RWPE2 (cell line): ENCODE measurements at regions not wholly inside any gene's neighbourhood (a gene's known extent, or its start where the extent isn't known, plus 50 kb on each side); places are given as distances from the start of the nearest gene placed in this dataset.

ENCODE experiments used
- ATAC-seq: fragments of 200-7000 bp; cut with Tn5 transposase; 3 replicates; pipeline ENCODE4 v1.9.1; 2021; ENCODE audit warnings: low read depth
- DNase-seq: peaks from one replicate; pipeline ENCODE4 v3.0.0-alpha.2; 2020; ENCODE audit warnings: low spot score
- H3K27ac ChIP-seq: fragments of 450-650 bp; 2 replicates; pipeline ENCODE4 v1.5.1; 2017; ENCODE audit warnings: mild to moderate bottlenecking; ENCODE audit not compliant: poor library complexity, severe bottlenecking
- H3K27me3 ChIP-seq: fragments of 250-450 bp; sonication (Bioruptor Pico); 2 replicates; pipeline ENCODE4 v1.5.1; 2021; ENCODE audit warnings: mild to moderate bottlenecking, moderate library complexity; ENCODE audit not compliant: insufficient read depth, poor library complexity, severe bottlenecking
- H3K36me3 ChIP-seq: fragments of 250-450 bp; sonication (Bioruptor Pico); 2 replicates; pipeline ENCODE4 v1.5.1; 2020; ENCODE audit warnings: low read depth, mild to moderate bottlenecking, moderate library complexity
- H3K4me1 ChIP-seq: fragments of 250-450 bp; sonication (Bioruptor Pico); 2 replicates; pipeline ENCODE4 v1.5.1; 2021; ENCODE audit warnings: mild to moderate bottlenecking, moderate library complexity; ENCODE audit not compliant: insufficient read depth, poor library complexity, severe bottlenecking
- H3K4me3 ChIP-seq: fragments of 250-450 bp; sonication (Bioruptor Pico); 2 replicates; pipeline ENCODE4 v1.5.1; 2021; ENCODE audit warnings: mild to moderate bottlenecking, moderate library complexity; ENCODE audit not compliant: severe bottlenecking
- H3K9me3 ChIP-seq: fragments of 250-450 bp; sonication (Bioruptor Pico); 2 replicates; pipeline ENCODE4 v1.5.1; 2021; ENCODE audit warnings: mild to moderate bottlenecking, moderate library complexity; ENCODE audit not compliant: severe bottlenecking
- CTCF ChIP-seq: fragments of 450-650 bp; IDR thresholded peaks from one replicate; pipeline ENCODE4 v1.5.1; 2017; ENCODE audit warnings: mild to moderate bottlenecking, moderate library complexity; ENCODE audit not compliant: poor library complexity, severe bottlenecking

GRCh38 chr1:117678246-117678977 lies 72.6 kb downstream of the TENT5C start:
- no peaks in the 10 kb centered on the region for H3K36me3 ChIP-seq
- H3K9me3 ChIP-seq: no peaks in the 10 kb centered on the region
- TF ChIP-seq CTCF: no peak
- DNase-seq (no peak), ATAC-seq (no peak)
- no peaks in the 10 kb centered on the region for H3K27me3 ChIP-seq
- no peak overlapping the region for H3K4me3 ChIP-seq
- H3K4me1 ChIP-seq: no peaks in the 10 kb centered on the region
- no peak overlapping the region for H3K27ac ChIP-seq

DNA sequence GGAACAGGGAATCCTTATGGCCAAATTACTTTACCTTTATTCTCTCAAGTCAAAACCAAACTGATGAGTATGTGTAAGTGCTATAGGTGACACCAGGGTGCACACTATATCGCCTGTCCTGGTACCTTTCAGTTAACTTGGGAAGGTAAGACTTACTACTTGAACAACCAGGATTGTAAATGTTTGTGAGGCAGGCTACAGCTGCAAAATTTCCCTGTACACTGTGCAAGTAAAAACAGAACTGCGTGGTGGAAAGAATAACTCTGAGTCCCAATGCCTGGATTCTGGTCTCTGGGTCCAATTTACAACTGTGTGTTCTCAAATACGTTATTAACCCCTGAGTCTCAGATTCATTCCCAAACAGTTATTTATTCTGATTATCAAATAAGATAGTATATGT lies 73.5 kb downstream of the TENT5C start:
- DNase-seq (no peak), ATAC-seq (no peak)
- H3K9me3 ChIP-seq: no peaks in the 10 kb centered on the region
- H3K4me3 ChIP-seq: no peak overlapping the region
- no peaks in the 10 kb centered on the region for H3K4me1 ChIP-seq
- TF ChIP-seq CTCF: no peak
- no peaks in the 10 kb centered on the region for H3K36me3 ChIP-seq
- no peaks in the 10 kb centered on the region for H3K27me3 ChIP-seq
- H3K27ac ChIP-seq: no peak overlapping the region

DNA sequence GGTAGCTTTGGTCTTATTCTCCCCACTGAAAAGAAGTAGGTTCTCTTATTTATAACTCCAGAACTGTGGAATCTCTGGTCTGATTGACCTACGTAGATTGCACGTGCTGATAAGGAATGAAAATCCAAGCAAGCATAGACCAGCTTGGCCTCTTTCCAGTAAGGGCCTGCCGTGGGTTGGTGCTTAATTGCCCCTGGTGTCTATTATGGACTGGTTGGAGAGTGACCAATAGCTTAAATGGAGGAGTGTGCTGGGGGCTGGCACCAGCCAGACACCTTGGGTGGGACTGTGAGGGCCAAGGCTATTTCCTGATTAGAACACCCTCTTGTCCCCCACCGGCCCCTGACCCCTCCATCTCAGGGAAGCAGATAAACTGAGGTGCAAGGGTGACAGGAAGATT lies 74.0 kb downstream of the TENT5C start:
- Histone ChIP-seq H3K27ac (no peak overlapping the region), H3K4me1 (no peaks in the 10 kb centered on the region), H3K4me3 (no peak overlapping the region), H3K36me3 (no peaks in the 10 kb centered on the region), H3K27me3 (no peaks in the 10 kb centered on the region), H3K9me3 (no peaks in the 10 kb centered on the region)
- DNase-seq: no peak
- no peak for TF ChIP-seq CTCF
- no peak for ATAC-seq

GRCh38 chr1:117680316-117681002 lies 74.6 kb downstream of the TENT5C start:
- no peak for ATAC-seq

More at GRCh38 chr1:117680316-117681002, 74.6 kb downstream of the TENT5C start:
- Histone ChIP-seq H3K4me3 (no peak overlapping the region), H3K9me3 (no peaks in the 10 kb centered on the region), H3K4me1 (no peaks in the 10 kb centered on the region), H3K27me3 (no peaks in the 10 kb centered on the region), H3K36me3 (no peaks in the 10 kb centered on the region), H3K27ac (no peak overlapping the region)
- no peak for TF ChIP-seq CTCF
- DNase-seq: no peak
